ENCODE measurements at regions not wholly inside any gene's neighbourhood (a gene's known extent, or its start where the extent isn't known, plus 50 kb on each side); places are given as distances from the start of the nearest gene placed in this dataset.

GRCh38 chr6:19470333-19470732 is 366.8 kb upstream of the ID4 start:
- TF ChIP-seq CTCF (IDR thresholded peaks at IDR 0.05; ENCODE audit: low read length) (no peak), EZH2 (IDR thresholded peaks at IDR 0.05; ENCODE audit: borderline replicate concordance, low read length) (no peak)

Measured in OCI-LY1 (cell line).